Brain microvascular endothelial cell (primary cell): ENCODE measurements at regions not wholly inside any gene's neighbourhood (a gene's known extent, or its start where the extent isn't known, plus 50 kb on each side); places are given as distances from the start of the nearest gene placed in this dataset.
"Not testable (repeated sequence)": the region's sequence is repeated elsewhere in the genome, so short reads cannot be mapped to it uniquely, and the experiment has no call there.

Source experiments
- DNase-seq: peaks from one replicate; pipeline ENCODE4 v3.0.0-alpha.2; 2020
- H3K27ac ChIP-seq: fragments of 250-450 bp; sonication (Bioruptor Pico); 2 replicates; pipeline ENCODE4 v1.5.1; 2020; ENCODE audit warnings: mild to moderate bottlenecking, moderate library complexity
- H3K27me3 ChIP-seq: fragments of 250-450 bp; sonication (Bioruptor Pico); replicated peaks from 2 replicates; pipeline ENCODE4 v1.5.1; 2020; ENCODE audit warnings: mild to moderate bottlenecking
- H3K36me3 ChIP-seq: fragments of 250-450 bp; sonication (Bioruptor Pico); replicated peaks from 2 replicates; pipeline ENCODE4 v1.5.1; 2020; ENCODE audit warnings: mild to moderate bottlenecking
- H3K4me3 ChIP-seq: 2 replicates; pipeline ENCODE4 v1.5.1; 2011; ENCODE audit warnings: low read depth, mild to moderate bottlenecking, control low read depth, low read length, moderate library complexity
- CTCF ChIP-seq: IDR thresholded peaks from 2 replicates; pipeline ENCODE4 v1.5.1; 2011; ENCODE audit warnings: low read depth, mild to moderate bottlenecking, moderate library complexity, low read length, control low read depth, inconsistent platforms; ENCODE audit errors: missing control alignments
- in situ Hi-C: cut with HindIII; loops from 2 replicates; pipeline ENCODE4 v1.10.0; 2017; ENCODE audit warnings: low sequenced_read_pairs, low pct_ligation_motif_present

- Histone ChIP-seq H3K36me3 (no peaks in the 10 kb centered on the region), H3K27ac (no peak overlapping the region), H3K27me3 (no peaks in the 10 kb centered on the region), H3K4me3 (no peak overlapping the region)
- no peak for TF ChIP-seq CTCF
- in situ Hi-C loops = no loop called here
- no peak for DNase-seq
These were observed 125.9 kb upstream of the FOXD4L5 start for GRCh38 chr9:65410926-65411325.

GRCh38 chr9:65409471-65409980 is 124.5 kb upstream of the FOXD4L5 start:
- TF ChIP-seq CTCF = no peak
- no peak overlapping the region for H3K4me3 ChIP-seq
- H3K27me3 ChIP-seq = no peaks in the 10 kb centered on the region
- no peaks in the 10 kb centered on the region for H3K36me3 ChIP-seq
- in situ Hi-C loops = no loop called here
- H3K27ac ChIP-seq = no peak overlapping the region
- no peak for DNase-seq

- H3K36me3 ChIP-seq, H3K27ac ChIP-seq, DNase-seq, H3K27me3 ChIP-seq, H3K4me3 ChIP-seq, in situ Hi-C loops: not testable (repeated sequence)
These were observed 123.8 kb upstream of the FOXD4L5 start for GRCh38 chr9:65408806-65409205.

DNA sequence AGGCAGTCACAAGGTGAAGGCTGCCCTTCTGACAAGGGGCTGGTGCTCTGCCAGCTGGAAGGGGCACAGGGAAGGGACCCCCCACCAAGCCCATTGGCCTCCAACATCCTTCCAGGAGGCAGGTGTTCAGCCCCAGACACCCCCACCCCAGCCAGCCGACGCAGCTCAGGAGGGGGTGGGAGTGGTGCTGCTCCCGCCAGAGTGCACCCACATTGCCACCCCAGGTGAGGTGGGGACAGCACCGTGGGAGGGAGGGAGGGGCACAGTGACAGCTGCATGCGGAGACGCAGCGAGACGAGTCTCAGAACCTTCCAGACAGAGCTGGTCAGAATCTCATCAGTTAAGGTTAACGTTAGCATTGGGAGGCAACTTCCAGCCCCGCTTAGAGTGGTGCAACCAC is 121.6 kb upstream of the FOXD4L5 start:
- H3K27me3 ChIP-seq, H3K4me3 ChIP-seq: not testable (repeated sequence)

GRCh38 chr9:65405766-65406165 is 120.8 kb upstream of the FOXD4L5 start:
- in situ Hi-C loops, H3K36me3 ChIP-seq, H3K4me3 ChIP-seq, H3K27ac ChIP-seq, H3K27me3 ChIP-seq, DNase-seq: not testable (repeated sequence)

More for the DNA sequence above, 121.6 kb upstream of the FOXD4L5 start:
- in situ Hi-C loops, H3K36me3 ChIP-seq, DNase-seq, H3K27ac ChIP-seq: not testable (repeated sequence)

GRCh38 chr9:65405253-65405652 is 120.2 kb upstream of the FOXD4L5 start:
- no peak for TF ChIP-seq CTCF
- in situ Hi-C loops = no loop called here
- Histone ChIP-seq H3K27ac (no peak overlapping the region), H3K4me3 (no peak overlapping the region), H3K27me3 (no peaks in the 10 kb centered on the region), H3K36me3 (no peaks in the 10 kb centered on the region)
- DNase-seq = no peak

GRCh38 chr9:65404232-65405006 is 119.4 kb upstream of the FOXD4L5 start:
- Histone ChIP-seq H3K27me3 (no peaks in the 10 kb centered on the region), H3K4me3 (no peak overlapping the region), H3K36me3 (no peaks in the 10 kb centered on the region), H3K27ac (no peak overlapping the region)
- DNase-seq = no peak
- TF ChIP-seq CTCF = no peak
- in situ Hi-C loops = no loop called here
